ENCODE measurements at regions not wholly inside any gene's neighbourhood (a gene's known extent, or its start where the extent isn't known, plus 50 kb on each side); places are given as distances from the start of the nearest gene placed in this dataset.
"Not testable (repeated sequence)": the region's sequence is repeated elsewhere in the genome, so short reads cannot be mapped to it uniquely, and the experiment has no call there.

DNA sequence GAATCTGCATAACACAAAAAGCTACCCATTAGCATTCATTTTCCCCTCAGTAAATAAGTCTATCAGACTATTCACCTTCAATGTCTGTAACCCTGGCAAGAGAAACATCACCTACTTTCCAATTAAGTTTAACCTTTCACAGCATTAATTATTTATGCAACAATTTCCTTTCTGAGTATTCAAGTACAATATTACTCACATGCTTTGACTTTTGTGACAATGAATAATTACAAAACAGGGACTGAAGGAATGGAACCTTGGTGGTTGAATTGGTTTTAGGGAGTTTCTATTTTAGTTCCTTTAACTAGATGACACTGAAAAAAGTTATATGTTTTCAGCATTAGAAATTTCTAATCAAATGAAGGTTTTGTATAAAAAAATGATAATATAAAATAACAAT is 932.3 kb upstream of the EPHA5 start:
- no peak for DNase-seq (ENCODE audit: low read depth)

DNA sequence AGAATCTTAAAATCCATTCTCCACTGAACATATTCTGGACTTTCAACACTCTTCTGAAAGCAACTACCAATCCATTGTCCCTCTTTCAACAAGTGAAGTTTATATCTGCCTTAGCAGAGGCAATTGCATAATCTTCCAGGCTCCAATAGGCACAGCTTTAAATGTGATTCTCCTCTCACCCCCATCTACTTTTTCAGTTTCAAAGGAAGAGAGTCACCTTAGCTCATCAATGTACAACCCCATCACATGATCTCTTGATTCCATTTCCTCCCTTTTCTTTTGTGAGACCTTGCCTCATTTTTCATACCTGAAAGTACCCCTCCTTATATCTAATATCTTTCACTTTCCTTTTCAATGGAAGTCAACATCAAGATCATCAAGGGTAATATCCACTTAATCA is 921.7 kb upstream of the EPHA5 start:
- no peak for DNase-seq (ENCODE audit: low read depth)

- no peak for DNase-seq (ENCODE audit: low read depth)
Measured at GRCh38 chr4:66590488-66591215, 920.4 kb upstream of the EPHA5 start.

DNA sequence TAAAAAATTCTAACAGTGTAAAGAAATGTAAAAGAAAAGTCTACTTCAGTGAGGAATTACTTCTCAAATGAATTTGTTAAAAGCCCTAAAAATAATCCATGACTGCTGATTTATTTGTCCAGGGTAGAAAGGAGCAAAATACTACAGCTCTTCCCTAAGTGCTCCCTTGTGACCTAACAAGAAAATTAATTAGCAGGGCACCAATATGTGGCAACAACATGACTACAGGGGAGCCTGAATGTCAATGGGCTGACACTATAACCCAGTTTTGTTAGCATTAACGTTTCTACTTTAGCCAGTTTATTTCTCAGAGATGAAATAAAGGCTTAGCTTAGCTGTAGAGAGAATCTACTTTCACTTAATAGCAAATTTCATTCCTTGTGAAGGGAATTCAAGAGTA is 918.9 kb upstream of the EPHA5 start:
- DNase-seq (ENCODE audit: low read depth), result no peak

- no peak for DNase-seq (ENCODE audit: low read depth)
Measured at GRCh38 chr4:66585767-66586166, 915.5 kb upstream of the EPHA5 start.

DNA sequence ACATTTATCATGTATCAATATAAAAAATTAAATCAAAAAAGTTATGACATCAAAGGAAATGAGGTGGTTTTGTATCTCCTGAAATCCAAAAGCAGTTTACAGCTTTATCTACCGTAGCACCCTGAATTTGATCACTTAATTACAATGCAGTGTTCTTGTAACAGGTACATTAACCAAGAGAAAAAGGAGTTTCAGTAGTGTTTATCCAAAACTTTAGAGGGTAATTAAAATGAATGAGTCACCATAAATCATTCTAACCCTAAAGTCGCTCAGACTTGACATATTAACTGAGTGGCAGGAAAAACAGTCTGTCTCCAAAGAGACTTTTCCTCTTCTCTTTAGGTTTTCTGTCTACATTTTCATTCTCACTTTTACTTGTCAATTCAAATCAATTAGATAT is 907.6 kb upstream of the EPHA5 start:
- no peak for DNase-seq (ENCODE audit: low read depth)

- no peak for DNase-seq (ENCODE audit: low read depth)
Measured at GRCh38 chr4:66575008-66575696, 904.9 kb upstream of the EPHA5 start.

DNA sequence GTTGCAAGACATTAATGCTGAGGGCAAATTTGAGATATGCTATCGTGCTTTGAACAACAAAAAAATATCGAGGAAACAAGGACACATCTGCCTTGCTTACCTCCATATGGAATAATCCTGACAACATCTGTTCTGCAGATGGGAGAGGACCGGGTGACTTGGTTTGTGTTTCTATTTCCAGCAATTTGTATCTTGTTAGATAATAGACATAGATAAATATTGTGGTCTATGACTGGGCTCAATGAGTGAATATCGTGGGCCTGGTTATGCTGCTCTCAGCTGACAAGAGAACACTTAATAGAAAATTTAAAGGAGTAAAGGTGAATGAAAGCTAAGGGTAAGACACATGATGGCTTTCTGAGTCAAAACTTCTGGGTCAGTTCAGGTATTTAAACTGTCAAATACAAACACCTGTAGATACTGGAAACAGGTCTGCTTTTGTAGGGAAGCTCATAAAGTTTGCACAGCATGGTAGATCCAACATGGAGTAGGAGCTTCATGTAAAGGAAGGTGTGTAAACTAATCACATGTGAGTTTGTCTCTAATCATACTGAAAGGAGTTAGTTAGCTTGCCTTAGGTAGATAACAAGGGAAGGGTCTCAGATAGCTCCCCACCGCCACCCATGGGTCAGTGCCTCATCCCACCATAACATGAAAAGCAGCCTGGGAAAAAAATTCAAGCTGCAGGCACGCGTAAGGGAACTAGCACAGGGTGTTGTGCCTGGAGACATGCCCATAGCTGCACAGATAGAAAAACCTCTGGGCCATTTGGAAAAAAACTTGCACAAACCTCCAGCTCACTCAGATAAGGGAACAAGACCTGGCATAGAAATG is 904.1 kb upstream of the EPHA5 start:
- no peak for DNase-seq (ENCODE audit: low read depth)

DNA sequence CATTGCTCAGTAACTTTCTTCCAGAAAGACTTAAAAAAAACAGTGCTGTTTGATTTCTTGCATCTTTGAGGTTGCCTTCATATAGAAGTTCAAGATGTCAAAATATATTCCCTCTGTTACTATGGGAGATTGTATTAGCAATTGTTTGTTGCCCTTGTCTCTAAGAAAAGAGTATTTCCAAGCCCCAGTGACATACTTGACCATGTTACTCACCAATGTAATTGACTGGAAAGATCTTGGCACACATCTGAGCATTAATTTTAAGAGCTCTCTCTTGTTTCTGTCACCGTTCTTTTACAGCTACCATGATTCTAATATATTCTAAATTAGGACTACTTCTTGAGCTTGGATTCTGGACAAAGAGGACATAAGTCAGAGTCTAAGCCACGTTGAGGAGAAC is 902.7 kb upstream of the EPHA5 start:
- no peak for DNase-seq (ENCODE audit: low read depth)

DNA sequence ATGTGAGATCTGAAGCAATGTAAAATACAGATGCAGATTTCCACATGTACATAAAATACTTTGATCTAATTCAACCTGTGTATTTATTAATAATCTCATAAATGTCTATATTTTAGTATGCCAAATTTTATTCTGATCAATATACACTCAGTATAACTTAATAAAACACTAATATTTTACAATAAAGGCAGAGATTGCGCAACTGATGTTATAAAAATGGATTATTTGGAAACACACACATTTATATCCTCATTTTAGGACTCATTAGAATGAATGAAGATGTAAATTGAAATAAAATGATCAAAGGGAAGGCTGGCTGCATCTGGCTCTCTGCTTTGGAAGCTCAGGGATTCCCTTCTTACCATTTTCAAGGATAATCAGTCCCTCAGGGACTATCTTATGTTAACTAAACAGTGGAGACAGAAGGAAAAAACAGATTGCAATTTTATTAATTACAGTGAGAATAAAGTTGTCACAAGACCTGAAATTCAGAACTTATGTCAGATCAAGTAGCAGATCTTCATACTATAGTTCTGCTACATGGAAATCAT is 900.9 kb upstream of the EPHA5 start:
- no peak for DNase-seq (ENCODE audit: low read depth)

- DNase-seq (ENCODE audit: low read depth), result no peak
Measured at GRCh38 chr4:66569228-66569627, 898.9 kb upstream of the EPHA5 start.

GRCh38 chr4:66568431-66568830 is 898.1 kb upstream of the EPHA5 start:
- no peak for DNase-seq (ENCODE audit: low read depth)

GRCh38 chr4:66568001-66568400 is 897.7 kb upstream of the EPHA5 start:
- no peak for DNase-seq (ENCODE audit: low read depth)

- DNase-seq (ENCODE audit: low read depth), result no peak
Measured at GRCh38 chr4:66567551-66567950, 897.3 kb upstream of the EPHA5 start.

DNA sequence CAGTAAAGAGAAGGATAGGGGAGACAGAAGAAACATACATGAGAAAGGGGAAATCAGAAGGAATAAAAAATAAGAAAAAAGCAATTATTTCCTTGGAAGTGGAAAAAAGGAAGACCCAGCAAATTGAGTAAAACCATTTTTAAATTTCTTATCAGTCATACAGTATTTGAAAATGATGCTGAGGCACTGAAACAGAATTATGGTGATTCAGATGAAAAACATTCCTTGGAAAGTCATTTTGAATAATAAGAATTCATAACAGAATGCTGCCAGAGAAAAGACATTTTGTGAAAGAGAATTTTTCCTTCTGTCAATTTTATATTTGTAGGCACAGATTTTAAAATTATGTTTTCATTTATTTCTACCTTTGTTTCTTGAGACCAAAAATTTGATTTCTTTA is 895.5 kb upstream of the EPHA5 start:
- no peak for DNase-seq (ENCODE audit: low read depth)

GRCh38 chr4:66564901-66565651 is 894.8 kb upstream of the EPHA5 start:
- no peak for DNase-seq (ENCODE audit: low read depth)

DNA sequence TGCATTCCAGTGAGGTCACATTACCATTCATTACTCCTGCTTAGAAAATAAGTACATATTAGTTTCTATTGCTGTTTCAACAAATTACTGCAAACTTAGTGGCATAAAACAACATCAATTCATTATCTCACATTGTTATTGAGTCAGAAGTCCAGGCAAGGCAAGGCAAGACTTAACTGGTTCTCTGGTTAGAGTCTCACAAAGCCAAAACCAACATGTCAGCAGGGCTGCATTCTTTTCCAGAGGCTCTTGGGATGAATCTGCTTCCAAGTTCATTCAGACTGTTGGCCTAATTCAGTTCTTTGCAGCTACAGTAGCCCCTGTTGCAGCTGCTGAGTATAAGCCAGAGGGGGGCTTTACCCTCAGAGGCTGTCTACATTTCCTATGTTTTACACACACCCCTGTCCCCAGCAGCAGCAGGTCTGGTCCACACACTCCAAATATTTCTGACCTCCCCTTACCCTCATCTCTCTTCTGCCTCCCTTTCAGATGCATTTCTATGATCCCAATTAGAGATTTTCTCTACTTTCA is 892.1 kb upstream of the EPHA5 start:
- no peak for DNase-seq (ENCODE audit: low read depth)

DNA sequence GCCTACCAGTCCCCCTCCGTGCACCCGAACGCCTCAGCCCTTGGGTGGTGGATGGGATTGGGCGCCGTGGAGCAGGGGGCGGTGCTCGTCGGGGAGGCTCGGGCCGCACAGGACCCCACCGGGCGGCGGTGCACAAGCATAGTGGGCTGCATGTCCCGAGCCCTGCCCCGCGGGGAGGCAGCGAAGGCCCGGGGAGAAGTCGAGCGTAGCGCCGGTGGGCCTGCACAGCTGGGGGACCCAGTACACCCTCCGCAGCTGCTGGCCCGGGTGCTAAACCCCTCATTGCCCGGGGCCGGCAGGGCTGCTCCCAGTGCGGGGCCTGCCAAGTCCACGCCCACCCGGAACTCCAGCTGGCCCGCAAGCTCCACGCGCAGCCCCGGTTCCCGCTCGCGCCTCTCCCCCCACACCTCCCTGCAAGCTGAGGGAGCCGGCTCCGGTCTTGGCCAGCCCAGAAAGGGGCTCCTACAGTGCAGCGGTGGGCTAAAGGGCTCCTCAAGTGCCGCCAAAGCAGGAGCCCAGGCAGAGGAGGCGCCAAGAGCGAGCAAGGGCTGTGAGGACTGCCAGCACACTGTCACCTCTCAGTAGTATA is 891.3 kb upstream of the EPHA5 start:
- DNase-seq (ENCODE audit: low read depth), result not testable (repeated sequence)

DNA sequence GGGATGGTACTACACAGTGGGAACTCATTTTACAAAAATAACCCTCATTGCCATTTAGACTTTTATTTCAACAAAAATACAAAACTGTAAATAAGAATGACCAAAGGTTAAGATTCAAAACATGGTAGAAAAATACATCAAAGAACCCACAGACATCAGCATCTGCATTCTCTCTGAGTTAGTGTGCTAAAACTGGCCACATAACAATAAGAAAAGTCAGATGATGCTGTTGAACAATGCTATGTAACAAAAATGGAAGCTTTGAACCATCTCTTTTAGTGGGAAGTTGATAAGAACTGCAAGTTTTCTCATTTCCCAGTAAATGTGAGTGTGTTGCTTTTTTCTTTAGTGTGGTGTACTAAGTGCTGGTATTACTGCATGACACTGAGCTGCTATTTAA is 888.4 kb upstream of the EPHA5 start:
- DNase-seq (ENCODE audit: low read depth), result no peak

DNA sequence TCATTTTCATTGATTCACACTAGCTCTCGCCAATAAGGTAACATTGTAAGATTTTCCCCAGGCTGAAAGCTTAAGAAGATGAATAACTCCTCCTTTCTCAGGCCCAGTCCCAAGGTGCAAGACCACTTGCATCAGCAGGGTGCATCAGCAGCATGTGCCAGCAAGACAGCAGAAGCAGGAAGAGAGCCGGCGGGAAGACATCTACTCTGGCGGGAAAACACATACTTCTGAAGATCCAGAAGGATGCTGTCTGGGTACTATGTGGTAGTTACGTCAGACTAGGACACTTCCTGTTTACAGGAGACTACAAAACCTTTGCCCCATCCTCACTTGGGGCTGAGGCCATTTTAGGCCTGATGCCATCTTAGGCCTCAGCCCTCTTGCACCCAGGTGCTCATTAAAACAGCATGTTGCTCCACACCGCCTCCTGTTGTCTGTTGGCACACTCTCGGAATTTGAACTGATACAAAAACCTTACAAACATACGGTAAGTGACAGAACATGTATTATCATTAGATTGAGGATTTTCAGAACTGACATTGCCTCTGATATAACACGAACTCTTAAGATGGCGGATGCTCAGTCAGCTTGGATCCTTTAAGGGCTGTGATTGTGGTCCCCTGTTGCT is 886.5 kb upstream of the EPHA5 start:
- no peak for DNase-seq (ENCODE audit: low read depth)

DNA sequence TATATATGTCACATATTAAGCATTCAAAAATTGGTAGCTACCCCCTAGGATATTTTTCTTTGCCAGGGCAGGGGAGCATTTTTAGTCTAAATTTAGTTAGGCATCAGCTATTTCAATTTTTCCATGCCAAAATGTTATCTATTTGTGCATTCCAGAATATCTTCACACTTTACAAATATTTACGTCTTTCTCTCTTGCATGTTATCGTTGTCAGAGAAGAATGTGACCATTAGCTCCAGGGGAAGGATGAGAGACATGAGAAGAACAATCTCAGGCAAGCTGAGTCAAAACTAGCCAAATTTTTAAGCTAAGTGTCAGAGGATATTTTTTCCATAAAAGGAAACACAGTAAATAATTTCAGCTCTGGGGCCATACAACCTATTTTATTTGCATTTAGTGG is 885.0 kb upstream of the EPHA5 start:
- no peak for DNase-seq (ENCODE audit: low read depth)

Data from stimulated activated CD8-positive, alpha-beta memory T cell treated with anti-CD3 and anti-CD28 coated beads, Interleukin-7, amount 100 ng/mL, for 24 hours (primary cell).